ENCODE measurements at regions not wholly inside any gene's neighbourhood (a gene's known extent, or its start where the extent isn't known, plus 50 kb on each side); places are given as distances from the start of the nearest gene placed in this dataset.

DNA sequence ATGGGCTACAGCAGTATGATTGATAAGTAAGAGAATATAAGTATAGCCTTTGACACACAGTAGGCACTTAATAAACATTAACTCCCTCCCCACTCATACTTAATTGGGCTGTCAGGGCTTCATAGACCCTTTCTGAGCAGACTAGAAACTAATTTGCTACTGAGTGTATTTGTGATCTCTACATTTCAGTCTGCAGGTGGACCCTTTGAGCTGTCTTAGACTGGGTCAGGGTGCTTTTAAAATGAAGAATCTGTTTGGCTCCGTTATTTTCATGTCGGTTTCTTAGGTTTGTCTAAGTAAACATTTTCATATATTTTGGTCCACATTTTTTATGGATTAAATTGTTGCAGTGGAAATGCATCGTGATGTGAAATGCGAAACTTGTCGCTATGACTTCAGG is 50.3 kb upstream of the SELENOK start:
- TF ChIP-seq, protein P1, sequence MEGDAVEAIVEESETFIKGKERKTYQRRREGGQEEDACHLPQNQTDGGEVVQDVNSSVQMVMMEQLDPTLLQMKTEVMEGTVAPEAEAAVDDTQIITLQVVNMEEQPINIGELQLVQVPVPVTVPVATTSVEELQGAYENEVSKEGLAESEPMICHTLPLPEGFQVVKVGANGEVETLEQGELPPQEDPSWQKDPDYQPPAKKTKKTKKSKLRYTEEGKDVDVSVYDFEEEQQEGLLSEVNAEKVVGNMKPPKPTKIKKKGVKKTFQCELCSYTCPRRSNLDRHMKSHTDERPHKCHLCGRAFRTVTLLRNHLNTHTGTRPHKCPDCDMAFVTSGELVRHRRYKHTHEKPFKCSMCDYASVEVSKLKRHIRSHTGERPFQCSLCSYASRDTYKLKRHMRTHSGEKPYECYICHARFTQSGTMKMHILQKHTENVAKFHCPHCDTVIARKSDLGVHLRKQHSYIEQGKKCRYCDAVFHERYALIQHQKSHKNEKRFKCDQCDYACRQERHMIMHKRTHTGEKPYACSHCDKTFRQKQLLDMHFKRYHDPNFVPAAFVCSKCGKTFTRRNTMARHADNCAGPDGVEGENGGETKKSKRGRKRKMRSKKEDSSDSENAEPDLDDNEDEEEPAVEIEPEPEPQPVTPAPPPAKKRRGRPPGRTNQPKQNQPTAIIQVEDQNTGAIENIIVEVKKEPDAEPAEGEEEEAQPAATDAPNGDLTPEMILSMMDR (IDR thresholded peaks at IDR 0.05; ENCODE audit: control extremely low read depth, extremely low read depth): no peak
- no peak overlapping the region for H3K27ac ChIP-seq (ENCODE audit: low read depth in 1 of 2, low read length in 1 of 2)
- H3K4me1 ChIP-seq (ENCODE audit: control insufficient read depth in 5 of 5, insufficient read depth in 5 of 5, low read length in 5 of 5): no peaks in the 10 kb centered on the region
- ATAC-seq (ENCODE audit: insufficient read depth, low FRiP score) (no peak), DNase-seq (peak in 2 of 3 donors; percentile 12 to 38)
- 58 to 63% methylated on average over 5 of the region's 5 CpGs for WGBS, 2 donors
- no peaks in the 10 kb centered on the region for H3K36me3 ChIP-seq (ENCODE audit: control insufficient read depth in 4 of 4, insufficient read depth in 4 of 4, low read length in 4 of 4)
- peaks cover 0 to 6% (median 4%) of the 10 kb centered on the region in 4 donors for H3K9me3 ChIP-seq (ENCODE audit: control insufficient read depth in 4 of 4, insufficient read depth in 3 of 4, low read length in 3 of 4)
- H3K27me3 ChIP-seq (ENCODE audit: control insufficient read depth in 3 of 3, insufficient read depth in 3 of 3, low read length in 2 of 3): peaks cover 0 to 13% (median 11%) of the 10 kb centered on the region in 3 donors
- no peak overlapping the region for H3K4me3 ChIP-seq
- H3K9ac ChIP-seq (ENCODE audit: insufficient read depth in 1 of 2, low read length in 2 of 2): no peak overlapping the region
